NCI-H526 treated with DMSO at 0.1 percent for 48 hours (cell line): ENCODE measurements at regions not wholly inside any gene's neighbourhood (a gene's known extent, or its start where the extent isn't known, plus 50 kb on each side); places are given as distances from the start of the nearest gene placed in this dataset.

ENCODE experiments used
- DNase-seq: peaks from one replicate; lab custom pipeline; 2025; lab: John Stamatoyannopoulos, UW

GRCh38 chr2:19748711-19749506 lies 152.9 kb downstream of the TTC32 start:
- DNase-seq = no peak

GRCh38 chr2:19748073-19748375 lies 153.8 kb downstream of the TTC32 start:
- DNase-seq = no peak

GRCh38 chr2:19747310-19748072 lies 154.3 kb downstream of the TTC32 start:
- DNase-seq = no peak

- DNase-seq = no peak
Measured at GRCh38 chr2:19746611-19747309, 155.0 kb downstream of the TTC32 start.

- no peak for DNase-seq
Measured at GRCh38 chr2:19746137-19746600, 155.6 kb downstream of the TTC32 start.

- DNase-seq = no peak
Measured at GRCh38 chr2:19745318-19746136, 156.3 kb downstream of the TTC32 start.

GRCh38 chr2:19744456-19745199 lies 157.2 kb downstream of the TTC32 start:
- no peak for DNase-seq

GRCh38 chr2:19743641-19744040 lies 158.1 kb downstream of the TTC32 start:
- DNase-seq = no peak

- no peak for DNase-seq
Measured at GRCh38 chr2:19742872-19743271, 158.9 kb downstream of the TTC32 start.

- no peak for DNase-seq
Measured at GRCh38 chr2:19739256-19739655, 162.5 kb downstream of the TTC32 start.

GRCh38 chr2:19738707-19739106 lies 163.1 kb downstream of the TTC32 start:
- no peak for DNase-seq

GRCh38 chr2:19736191-19736831 lies 165.5 kb downstream of the TTC32 start:
- no peak for DNase-seq

GRCh38 chr2:19733951-19734425 lies 167.8 kb downstream of the TTC32 start:
- DNase-seq = no peak

GRCh38 chr2:19733390-19733789 lies 168.4 kb downstream of the TTC32 start:
- no peak for DNase-seq

GRCh38 chr2:19732255-19732654 lies 169.5 kb downstream of the TTC32 start:
- no peak for DNase-seq

- DNase-seq = no peak
Measured at GRCh38 chr2:19731515-19731914, 170.3 kb downstream of the TTC32 start.

- DNase-seq = no peak
Measured at GRCh38 chr2:19731037-19731436, 170.7 kb downstream of the TTC32 start.

- DNase-seq = no peak
Measured at GRCh38 chr2:19728125-19728524, 173.7 kb downstream of the TTC32 start.

- DNase-seq = no peak
Measured at GRCh38 chr2:19725392-19725791, 176.4 kb downstream of the TTC32 start.

- no peak for DNase-seq
Measured at GRCh38 chr2:19723021-19723420, 178.8 kb downstream of the TTC32 start.

- no peak for DNase-seq
Measured at GRCh38 chr2:19722531-19722971, 179.2 kb downstream of the TTC32 start.
